Stimulated activated CD4-positive, alpha-beta T cell treated with anti-CD3 and anti-CD28 coated beads, Interleukin-1b, Interleukin-23, amount 100 ng/mL, for 1 hour (primary cell): ENCODE measurements at regions not wholly inside any gene's neighbourhood (a gene's known extent, or its start where the extent isn't known, plus 50 kb on each side); places are given as distances from the start of the nearest gene placed in this dataset.

ENCODE experiments used
- DNase-seq, 2 donors: peaks; one replicate each; pipeline ENCODE4 v3.0.0-alpha.2; 2020; ENCODE audit warnings: low read depth in 2 of 2

DNA sequence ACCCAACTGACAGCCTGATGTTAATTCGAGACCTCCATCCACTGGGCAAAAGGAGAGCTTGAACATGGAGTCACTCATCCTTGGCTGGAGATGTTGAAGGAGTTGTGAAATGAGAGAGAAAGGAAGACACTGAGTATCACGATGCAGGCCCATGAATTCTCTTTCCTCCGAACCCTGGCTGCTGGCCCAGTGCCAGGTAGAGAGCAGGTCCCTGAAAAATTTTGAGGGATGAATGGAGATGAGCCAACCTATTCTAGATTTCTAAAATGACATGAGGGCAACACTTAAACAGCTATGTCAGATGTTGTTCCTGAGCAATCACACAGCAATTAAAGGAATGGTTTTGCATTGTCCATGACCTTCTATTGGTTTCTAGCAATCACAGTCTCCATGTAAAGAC is 355.1 kb upstream of the ZMIZ1 start:
- DNase-seq, result no peak

DNA sequence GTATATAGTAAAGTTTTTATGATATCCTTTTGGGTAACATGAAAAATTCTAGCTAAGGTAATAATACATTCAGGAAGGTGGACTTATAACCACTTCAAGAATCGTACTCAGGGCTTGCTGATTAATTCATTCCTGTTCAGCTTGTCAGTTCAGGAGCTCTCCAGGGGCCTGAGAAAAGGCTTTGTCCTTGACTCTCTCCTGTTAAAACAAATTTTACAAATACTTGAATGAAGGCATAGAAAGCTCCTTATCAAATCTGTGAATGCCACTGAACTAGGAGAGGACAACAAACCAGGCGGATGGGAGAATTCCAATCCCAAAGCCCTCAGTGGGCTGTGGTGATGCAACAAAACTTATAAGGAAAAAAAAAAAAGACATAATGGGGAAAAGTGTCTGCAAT is 354.5 kb upstream of the ZMIZ1 start:
- no peak for DNase-seq

- no peak for DNase-seq
These were observed 353.3 kb upstream of the ZMIZ1 start for GRCh38 chr10:78715435-78715834.

DNA sequence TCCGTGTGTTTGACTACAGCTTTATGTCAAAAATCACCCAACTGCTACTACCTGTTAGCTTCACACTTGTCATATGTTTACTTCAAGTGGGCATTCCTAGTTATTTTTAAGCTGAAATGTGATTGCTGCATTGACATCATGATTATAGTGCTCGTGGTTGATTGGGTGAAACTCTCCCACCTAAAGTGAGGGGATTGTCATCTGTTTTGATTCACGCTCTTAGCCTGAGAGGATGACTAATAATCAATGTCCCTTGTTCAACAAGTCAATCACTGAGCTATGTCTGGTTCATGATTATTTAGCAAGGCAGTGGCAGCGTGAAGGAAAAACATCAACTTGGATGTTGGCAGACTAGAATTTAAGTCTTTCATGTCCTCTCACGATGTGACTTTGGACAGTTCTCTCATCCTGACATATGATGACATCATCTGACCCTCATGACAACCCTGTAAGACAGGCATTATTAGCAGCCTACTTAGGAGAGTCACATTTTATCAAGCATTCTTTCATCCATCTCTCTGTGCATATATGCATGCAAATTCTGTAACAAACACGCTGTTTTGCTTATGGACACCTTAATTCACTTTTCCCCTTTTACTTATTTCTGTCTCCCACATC is 352.6 kb upstream of the ZMIZ1 start:
- no peak for DNase-seq

DNA sequence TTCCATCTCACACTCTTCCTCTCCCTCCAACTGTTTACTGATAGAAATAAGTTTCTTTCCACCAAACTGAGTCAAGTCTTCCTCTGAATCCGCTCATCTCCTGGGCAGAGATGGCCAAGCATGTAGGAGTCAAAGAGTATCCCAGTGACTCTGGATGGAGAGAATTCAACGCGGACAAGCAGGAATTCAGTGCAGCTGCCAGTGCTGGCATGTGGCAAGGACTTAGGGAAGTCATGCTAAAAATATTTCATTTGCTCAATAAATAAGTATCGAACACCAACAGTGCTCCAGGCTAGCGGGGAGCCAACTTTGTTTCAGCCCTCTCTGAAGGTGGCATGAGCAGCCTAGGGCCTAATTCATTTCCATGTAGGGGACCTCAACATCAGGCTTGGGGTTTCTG is 351.6 kb upstream of the ZMIZ1 start:
- no peak for DNase-seq

GRCh38 chr10:78718032-78718572 is 350.7 kb upstream of the ZMIZ1 start:
- no peak for DNase-seq

DNA sequence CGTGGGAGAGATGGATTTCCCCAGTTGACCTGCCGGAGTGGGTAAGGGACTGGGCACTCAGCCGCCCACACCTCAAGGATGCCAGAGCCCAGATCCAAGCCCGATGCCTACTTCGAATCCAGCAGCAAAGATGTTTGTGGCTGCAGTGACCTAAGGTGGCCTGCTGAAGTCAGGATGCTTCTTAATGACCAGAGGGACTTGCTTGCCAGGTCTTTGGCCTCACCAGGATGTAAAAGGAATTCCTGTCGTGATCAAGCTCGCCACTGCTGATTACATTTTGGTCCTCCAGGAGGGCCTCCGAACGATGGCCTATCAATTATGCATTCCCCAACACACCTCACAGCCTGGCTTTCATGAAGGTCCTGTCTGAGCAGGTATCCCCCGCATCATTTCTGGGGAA is 349.5 kb upstream of the ZMIZ1 start:
- no peak for DNase-seq

GRCh38 chr10:78720091-78720490 is 348.7 kb upstream of the ZMIZ1 start:
- DNase-seq, result no peak

DNA sequence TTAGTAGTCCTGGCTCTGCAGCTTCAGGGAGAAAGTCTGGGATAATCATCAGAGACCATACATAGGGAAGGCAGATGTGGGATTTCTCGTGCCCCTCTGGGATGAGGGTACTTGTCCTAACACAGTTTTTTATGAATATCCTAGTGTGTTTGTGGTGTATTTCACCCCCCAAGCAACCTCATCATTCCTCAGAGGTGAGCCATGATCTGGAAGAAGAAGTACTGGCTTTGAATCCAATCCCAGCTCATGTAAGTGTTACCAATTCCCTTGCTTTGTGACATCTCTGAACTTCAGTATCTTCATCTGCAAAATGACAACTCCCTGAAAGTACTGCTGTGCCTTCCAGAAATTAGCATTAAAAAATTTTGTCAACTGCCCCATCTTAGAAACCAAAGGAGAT is 347.5 kb upstream of the ZMIZ1 start:
- no peak for DNase-seq

DNA sequence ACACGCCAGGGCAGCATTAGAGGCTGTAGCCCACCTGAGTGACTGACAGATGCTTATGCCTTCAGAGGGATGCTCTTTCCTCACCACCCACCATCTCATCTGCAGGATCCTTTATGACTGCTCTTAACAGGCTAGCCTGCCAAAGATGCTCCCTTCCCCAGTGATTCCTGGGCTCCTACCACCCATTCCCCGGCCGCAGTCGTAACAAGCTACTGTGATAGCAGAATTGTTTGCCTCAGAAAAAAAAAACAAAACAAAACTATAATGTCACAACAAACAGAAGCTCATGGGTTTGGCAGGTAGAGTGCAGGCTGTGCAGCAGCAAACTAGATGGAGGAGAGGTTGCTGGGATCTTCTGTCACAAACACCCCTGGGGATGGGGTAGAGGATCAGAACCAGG is 343.9 kb upstream of the ZMIZ1 start:
- DNase-seq, result no peak

GRCh38 chr10:78726171-78726570 is 342.6 kb upstream of the ZMIZ1 start:
- DNase-seq, result no peak

DNA sequence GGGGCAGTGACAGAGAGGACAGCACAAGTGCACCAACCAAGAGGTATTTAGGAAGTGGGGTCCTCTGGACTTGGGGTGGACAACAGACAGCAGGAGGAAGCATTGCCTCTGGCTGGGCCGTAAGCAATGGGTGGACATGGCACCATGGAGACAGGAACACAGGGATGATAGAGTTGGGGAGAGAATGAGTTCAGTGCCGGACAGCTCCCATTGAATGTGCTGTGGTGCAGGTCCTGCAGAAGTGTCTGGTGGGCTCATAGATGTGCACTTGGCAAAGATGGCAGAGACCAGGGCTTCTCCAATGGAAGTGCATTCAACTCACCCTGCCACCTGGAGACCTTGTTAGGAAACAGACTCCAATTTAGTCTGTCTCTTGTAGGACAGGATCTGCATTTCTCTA is 341.5 kb upstream of the ZMIZ1 start:
- no peak for DNase-seq

GRCh38 chr10:78727728-78728127 is 341.0 kb upstream of the ZMIZ1 start:
- DNase-seq, result no peak

DNA sequence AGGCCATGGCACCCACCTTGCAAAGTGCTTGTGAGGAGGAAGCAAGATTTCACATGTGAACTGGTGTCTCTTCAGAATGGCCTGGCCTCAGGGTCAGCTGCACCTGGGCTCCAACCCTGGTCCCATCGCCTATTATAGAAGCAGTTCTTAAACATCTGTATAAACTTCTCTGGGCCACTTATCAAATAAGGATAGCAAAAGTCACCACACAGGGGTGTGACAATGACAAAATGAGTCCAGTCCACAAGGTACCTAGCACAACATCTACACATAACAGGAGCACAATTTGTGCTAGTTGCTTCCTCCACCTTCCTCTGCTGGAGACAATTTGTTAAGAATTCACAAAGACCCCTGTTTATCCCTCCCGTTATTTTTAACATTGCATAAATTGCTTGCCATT is 340.6 kb upstream of the ZMIZ1 start:
- DNase-seq, result no peak

GRCh38 chr10:78729366-78729765 is 339.4 kb upstream of the ZMIZ1 start:
- no peak for DNase-seq

- DNase-seq, result no peak
These were observed 339.0 kb upstream of the ZMIZ1 start for GRCh38 chr10:78729800-78730199.

DNA sequence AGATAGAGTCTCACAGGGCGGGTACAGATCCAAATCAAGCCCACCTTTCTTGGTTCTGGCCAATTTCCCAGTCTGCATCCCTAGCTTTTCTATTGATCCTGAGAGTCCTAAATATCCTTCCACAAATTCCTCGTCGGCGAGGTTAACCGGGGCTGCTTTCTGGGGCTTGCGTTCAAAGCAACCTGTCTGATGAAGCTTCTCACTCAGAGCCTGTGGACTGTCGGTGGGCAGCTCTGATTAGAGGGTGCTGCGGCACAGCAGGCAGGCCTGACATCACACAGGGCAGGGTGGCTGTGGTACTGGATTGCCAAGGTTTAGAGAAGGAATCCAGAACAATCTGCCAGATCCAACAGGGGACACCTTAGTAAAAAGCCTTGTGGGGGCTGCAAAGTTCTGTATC is 338.0 kb upstream of the ZMIZ1 start:
- no peak for DNase-seq

DNA sequence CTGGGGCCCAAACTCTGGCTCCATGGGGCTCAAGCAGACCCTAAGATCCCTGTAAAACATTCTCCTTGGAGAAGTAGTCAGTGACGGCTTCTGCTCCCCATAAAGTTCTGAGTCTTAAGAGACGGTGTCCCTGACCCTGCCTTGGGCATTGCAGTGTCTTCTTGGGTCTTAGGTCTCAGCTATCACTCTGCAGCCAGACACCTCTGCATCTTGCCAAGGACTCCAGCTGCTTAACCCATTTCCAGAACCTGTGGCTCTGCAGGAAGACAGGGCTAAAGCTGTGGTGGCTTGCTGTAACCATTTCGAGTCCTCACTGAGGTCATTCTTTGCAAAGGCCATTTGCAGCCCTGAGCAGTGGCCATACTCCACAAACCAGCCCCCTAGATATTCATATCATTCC is 337.1 kb upstream of the ZMIZ1 start:
- no peak for DNase-seq

- no peak for DNase-seq
These were observed 336.4 kb upstream of the ZMIZ1 start for GRCh38 chr10:78732381-78732780.

GRCh38 chr10:78736926-78737630 is 331.7 kb upstream of the ZMIZ1 start:
- DNase-seq, result no peak

DNA sequence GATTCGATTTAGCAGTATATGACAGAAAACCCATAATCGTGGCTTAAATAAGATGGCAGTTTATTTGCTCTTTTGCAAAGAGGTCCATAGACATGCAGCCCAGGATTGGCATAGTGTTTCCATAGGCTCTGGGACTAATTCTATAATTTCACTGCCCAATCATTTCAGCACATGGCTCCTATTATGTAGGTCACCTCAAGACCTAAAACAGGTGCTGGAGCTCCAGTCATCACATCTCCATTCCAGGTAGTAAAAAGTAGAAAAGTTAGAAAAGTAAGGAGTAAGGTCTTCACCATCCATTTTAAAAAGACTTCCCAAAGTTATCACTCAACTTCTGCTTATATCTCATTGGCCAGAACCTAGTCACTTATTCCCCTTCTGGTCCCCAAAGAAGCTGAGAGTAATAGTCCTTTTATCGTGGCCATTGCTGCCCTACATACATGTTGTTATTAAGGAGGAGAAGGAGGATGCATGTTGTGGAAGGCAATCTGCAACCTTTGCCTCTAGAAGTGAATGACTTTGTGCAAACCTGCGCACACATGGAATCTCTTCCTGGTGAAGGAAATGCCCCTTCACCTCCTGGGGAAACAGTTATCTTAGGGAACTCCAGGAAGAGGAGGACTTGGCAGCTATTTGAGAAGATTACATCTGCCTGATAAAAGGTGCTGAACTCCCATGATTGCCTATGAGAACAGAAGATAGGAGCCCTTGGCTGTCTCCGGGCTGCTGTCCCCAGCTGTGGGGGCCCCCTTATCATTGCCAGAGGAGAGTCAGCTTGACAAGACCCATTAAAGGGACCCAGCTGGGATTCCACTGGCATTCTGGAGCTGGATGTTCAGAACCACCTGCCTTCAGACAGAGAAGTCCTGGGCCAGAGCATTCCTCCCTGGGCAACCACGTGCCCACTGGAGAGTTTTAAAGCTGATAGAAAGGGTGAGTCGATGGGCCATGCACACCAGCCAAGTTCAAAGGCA is 330.6 kb upstream of the ZMIZ1 start:
- DNase-seq, result no peak

DNA sequence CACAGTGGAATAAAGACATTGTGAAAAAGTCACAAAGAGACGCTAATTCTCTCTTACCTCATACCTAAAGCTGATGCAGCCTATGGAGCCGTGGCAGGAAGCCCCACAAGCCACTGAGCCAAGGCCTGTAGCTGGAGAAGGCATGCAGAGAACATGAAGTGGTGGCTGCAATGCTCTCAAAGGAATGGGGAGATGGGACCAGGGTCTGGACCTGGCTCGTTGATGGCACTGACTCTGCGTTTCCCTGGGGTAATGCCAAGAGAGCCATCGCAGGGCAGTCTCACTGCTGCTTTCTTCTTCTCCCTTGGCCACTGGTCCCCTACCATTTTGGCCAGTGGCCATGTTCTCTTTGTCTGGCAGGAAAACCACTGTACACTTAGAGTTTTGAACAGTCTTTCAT is 329.9 kb upstream of the ZMIZ1 start:
- DNase-seq, result no peak
